ENCODE measurements at regions not wholly inside any gene's neighbourhood (a gene's known extent, or its start where the extent isn't known, plus 50 kb on each side); places are given as distances from the start of the nearest gene placed in this dataset.

DNA sequence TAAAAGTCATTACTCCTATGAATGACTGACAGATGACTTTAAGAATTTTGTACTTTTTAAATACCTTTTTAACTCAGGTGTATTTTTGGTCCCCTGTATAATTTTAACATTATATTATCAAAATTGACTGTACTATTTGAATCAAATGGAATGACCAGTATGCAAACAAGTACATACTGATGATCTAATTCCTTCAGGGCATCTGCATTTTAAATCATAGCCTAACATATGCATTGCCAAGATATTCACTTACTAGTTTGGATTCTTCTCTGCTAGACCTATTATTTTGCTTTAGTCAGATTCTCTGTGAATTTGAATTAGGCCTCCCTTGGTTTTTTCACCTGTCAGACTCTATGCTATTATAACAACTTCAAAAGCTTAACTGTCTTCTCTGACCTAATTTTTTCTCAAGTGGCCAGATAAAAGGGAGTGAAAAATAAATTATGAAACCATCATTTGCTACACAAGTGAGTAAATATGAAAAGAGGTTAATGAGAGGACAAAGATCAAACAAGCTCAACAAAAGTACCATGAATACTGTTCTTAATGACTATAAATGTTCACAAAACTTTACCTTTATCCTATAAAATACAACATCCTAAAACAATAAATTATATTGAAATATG, 1505.2 kb upstream of the CDH9 start:
- DNase-seq = no peak

DNA sequence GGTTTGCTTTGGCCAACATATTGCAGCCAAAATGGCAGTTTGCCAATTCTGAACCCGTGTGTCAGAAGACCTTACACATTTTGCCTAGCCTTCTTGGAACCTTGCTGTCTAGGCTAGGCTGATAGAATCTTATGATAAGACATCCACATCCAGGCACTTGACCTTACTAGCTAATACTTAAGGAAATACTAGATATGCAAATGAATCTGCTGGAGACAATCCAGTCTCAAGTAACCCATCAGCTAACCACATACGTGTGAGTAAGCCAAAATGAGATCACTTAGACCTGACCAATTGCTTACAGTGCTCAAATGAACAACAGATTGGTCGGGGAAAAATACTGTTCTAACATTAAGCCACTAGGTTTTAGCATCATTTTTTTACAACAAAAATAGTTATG, 1504.6 kb upstream of the CDH9 start:
- DNase-seq = peak; percentile 8

DNA sequence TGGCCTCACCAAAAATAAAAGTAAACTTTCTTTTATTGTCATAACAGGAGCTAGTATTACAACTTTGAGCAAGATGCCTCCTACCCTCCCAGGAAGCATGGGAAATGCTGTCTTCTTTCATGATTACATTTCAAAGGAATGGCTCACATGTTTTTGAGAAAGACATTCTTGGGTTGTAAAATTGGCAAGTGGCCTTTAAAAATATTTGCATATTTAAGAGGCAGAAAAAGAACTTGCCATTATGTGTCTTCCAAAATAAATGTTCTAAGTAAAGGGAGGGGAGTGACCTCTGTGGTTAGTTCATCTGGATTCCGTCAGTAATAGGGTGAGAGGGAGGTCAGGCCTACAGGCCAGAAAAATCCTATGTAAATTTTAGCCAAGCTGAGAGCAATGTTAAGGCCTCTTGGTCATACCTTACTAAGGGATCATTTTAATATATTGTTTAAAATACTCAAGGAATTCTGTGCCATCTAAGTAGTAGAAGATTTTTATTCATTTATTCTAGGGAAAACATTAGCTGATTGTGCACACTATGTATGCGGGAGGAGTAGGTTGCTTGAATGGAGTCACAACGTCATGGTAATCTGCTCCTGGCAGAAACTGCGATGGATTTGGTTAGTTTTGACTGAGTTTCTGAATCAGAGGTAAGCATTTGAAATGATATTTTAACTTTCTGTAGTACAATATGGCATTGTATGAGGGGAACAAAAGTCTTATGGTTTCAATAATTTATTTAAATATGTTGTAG, 1485.7 kb upstream of the CDH9 start:
- DNase-seq = no peak

DNA sequence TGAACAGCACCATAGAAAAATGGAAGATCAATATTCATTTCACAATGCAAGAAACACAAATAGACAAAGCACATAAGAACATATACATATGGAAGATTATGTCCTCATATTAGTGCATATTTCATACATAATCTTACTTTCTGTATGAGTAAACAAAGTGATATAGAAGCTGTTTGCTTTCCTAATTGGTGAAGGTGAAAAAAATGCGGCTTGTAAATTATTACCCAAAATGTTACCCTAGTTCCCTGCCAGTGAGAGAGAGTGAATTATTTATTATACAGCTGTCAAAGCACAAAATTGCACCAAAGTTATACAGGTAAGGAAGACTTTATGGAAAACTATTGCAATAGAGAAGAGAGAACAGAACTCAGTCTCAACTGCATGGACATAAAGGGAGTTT, 1485.0 kb upstream of the CDH9 start:
- DNase-seq = no peak

DNA sequence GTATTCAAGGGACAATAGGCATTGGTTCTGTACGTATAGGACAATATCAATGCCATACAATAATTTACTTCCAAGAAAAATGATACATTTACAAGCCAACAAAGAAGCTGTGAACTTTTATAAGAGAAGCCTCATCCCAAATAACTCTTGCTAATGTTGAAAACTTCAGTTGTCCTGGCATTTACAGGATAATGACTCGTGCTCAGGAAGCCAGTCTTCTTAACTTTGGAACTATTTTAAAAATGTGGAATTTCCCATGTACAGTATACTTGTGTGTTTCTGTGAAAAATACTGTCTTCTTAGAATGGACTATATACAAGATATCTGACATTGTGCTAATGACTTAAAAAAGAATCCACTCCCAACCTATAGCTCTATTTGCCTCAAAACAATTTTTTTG, 1479.3 kb upstream of the CDH9 start:
- no peak for DNase-seq

DNA sequence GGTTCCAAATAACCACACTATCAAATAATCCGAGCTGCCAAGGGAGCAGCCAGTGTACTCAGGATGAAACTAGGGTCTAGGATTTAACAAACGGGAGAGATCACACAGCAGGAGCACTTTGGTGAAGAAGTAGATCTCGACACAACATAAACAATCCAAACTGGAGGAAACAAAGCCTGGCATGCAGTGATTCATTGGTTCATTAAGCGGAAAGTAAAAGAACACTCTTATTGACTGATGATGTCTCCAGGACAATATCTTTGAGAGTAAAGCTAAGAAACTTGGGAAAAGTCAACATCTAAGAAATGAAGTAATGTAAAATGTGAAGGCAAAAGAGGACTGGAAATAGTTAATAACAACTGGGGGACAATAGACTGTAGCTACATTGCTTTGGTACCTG, 1478.3 kb upstream of the CDH9 start:
- DNase-seq = no peak

DNA sequence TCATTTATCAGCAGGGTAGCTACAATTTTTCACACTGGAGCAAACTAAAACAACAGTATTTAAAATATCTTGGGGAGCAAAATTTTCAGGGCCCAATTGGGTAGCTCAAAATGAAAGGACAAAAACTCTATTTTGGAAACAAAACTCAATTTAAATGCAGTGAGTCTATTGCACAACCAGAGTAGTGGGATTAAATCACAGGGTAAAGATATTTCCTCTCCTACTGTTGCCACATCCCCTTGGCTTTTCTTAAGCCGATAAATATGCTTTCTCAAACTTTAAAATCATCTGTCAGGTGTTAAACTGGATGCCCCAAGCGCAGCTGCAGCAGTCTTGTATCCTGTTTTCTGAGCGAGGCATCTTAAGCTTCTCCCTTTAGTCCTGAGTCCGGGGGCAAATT, 1474.3 kb upstream of the CDH9 start:
- DNase-seq = no peak

DNA sequence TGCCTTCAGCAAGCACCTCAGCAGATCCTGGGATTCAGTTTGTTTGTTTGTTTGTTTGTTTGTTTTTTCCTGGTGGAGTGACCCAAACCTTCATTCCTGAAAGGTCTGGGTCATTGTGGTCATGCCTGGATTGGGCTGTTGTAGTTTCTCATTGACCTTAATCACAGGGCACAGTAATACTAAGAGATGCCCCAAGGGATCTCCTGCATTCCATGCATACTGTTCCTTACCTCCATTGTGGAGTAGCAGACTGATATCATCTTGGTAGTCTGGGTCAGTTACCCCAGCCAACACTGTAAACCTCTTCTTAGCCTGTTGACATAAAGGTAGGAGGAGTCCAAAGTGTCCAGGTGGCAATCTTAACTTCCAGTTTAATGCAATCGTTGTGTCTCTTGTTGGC, 1466.7 kb upstream of the CDH9 start:
- DNase-seq = no peak

DNA sequence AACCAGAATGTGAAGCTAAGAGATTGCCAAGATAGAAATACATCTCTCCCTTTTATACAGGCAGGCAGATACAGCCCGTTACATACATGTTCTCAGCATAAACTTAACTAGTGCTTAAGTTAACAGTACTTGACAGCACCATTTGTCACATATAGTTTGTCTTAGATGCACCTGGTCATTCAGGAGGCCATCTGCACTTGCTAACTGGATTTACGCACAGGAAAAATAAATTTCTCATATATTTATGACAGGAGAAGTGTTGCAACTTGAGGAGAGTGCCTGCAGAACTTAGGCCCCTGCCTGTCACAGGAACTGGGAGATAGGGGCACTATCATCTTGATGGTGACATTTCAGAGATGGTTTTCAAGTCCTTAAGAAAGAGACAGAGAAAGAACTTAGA, 1462.1 kb upstream of the CDH9 start:
- DNase-seq = no peak

DNA sequence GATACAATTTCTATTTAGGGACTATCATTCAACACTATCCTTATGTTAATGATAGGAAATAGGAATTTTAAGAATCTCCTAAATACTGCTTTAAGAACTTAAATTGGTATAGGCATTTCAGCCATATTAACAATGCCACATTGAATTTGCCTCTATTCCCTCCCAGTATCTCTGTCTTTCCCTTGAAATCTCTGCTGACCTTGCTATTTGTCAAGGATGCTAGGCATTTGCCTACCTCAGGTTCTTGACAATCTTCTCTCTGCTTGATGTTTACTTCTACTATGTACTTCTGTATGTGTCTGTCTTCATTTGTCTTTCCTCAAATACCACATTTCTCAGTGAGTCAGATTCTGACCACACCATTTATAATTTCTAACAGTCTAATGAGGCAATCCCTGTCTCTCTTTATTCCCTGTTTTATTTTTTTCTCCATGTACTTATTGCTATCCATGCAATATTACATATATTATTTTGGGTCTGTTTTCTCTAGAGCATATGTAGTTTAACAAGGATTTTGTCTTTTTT, 1461.4 kb upstream of the CDH9 start:
- no peak for DNase-seq

DNA sequence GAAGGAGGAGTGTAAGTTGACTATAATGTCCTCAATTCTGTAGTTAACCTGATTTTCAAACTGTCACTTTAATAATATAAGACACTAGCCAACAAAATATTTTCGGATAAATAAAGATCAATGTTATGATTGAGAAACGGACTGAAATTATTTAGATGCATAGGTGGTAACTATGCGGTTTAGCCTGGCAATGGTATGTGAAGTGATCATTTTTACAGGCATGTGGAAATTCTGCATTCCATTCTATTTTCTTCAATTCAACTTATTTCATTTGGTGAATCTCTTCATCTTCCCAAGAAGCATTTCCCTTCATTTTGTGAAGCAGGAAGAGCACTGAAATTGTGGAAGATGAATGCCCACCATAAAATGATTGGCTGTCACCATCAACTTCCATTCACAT, 1457.5 kb upstream of the CDH9 start:
- no peak for DNase-seq

DNA sequence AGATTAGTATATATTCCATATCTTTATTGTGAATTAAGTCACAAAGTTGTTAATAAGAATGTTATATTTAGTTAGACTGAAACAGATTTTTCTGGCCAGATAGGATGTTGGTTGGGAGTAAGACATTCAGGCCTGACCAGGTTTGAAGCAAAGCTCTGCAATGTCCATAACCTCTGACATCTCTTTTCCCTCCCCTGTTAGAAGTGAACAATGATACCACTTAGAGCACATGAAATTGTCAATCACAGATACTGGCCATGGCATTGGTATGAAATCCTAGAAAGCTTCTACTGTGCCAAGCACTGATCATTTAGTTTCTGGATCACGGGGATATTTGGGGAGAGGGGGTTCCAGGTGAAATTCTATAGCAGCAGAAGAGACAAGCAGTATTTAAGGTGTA, 1455.1 kb upstream of the CDH9 start:
- DNase-seq = no peak

DNA sequence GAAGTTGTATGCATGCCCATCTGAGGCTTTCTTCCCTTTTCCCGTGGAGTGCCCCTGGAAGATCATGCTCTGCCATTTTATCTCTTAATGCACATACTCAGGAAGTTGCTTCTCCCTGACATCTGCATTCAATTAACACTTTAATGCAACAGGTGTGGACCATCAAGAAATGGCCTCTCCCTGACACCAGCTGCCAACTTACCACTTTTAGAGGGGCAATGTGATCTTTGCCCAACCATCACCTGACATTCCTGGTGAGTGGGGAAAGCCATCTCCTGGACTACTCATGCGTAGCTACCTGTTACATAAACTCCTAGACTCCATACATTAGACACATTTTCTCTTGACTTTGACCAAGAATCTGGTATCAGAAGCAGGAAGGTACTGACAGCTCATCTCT, 1450.4 kb upstream of the CDH9 start:
- DNase-seq = no peak

DNA sequence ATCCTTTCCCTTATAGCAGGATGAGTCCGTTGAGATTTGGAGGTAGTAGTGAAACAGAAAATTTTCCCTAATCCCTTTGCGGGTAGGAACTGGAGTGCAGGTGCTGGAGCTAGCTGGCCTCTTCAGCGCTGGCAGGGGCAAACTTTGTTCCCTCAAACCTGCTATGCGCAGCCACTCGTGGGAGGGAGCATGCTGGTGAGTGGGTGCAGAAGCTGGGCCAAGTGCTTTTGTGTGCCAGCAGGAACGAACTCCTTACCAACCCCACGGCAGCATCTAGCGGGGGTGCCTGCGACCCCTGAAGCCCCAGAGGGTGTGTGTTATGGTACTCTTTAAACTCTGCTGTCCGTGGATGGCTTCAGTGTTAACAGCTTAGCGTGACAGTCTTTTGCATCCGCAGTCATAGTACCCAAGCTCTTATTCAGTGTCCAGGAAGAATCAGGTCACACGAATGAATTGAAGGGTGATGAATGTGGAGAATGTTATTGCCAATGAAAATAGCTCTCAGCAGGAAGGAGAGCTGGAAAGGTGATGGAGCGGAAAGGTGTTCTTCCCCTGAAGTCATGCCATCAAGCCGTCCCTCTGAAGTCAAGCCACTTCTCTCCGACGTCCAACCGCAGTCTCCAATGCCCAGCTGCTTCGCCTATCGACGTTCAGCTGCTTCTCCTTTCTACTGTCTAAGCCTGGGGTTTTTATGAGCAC, 1445.1 kb upstream of the CDH9 start:
- DNase-seq = no peak

DNA sequence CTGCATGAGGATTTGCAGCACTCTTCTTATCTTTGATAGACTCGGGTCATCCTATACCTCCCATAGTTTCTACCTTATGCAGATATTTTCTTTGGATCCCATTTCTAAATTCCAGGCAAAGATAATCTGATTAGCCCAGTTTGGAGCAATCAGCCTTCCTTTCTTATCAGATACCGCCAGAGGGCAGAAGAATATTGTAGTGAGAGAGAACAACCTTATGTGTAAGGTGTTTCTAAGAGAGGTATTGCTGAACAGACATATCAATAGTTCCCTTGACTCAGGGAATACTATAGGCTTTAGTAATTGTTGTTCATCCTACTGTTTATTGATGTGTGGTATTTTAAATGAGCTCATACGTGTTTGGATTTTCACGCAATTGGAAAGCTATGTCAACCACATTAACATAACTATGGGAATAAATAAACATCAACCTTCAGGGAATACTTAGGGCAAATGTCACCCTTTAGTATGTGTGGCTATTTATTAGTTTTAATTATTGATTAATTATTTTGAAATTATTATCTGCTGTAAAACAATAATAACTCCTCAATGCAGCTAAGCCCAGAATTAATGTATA, 1435.2 kb upstream of the CDH9 start:
- DNase-seq = no peak

DNA sequence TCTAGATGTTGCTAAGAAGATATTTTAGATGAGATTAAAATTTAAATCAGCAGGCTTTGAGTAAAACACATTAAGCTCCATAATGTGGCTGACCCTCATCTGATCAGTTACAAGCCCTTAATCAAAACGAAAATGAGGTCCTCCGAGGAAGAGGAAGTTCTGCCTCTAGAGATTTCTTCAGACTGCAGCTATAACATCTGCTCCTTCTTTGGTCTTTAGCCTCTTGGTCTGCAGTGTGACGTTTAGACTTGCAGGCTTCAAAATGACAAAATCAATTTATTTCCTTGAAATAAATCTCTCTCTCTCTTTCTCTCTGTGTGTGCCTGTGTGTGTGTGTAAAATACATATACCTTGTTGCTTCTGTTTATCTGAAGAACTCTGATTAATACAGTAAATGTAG, 1429.8 kb upstream of the CDH9 start:
- DNase-seq = peak; percentile 40

DNA sequence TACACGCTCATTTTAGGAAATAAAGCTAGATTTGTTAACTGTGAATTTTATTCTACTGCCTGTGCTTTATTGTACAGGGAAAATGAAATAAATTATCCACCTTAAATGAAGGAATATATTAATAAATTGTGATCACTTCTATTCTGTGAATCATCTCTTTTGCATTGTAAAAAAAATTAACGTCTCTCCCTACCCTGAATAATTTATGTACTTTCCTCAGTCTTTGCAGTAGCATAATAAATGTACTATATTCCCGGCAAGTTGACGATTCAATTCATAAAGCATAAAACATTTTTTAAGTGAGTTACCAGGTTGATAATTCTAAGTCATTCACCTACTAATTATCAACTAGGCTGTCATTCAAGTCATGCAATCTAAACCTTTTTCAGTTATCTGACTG, 1425.3 kb upstream of the CDH9 start:
- DNase-seq = no peak

DNA sequence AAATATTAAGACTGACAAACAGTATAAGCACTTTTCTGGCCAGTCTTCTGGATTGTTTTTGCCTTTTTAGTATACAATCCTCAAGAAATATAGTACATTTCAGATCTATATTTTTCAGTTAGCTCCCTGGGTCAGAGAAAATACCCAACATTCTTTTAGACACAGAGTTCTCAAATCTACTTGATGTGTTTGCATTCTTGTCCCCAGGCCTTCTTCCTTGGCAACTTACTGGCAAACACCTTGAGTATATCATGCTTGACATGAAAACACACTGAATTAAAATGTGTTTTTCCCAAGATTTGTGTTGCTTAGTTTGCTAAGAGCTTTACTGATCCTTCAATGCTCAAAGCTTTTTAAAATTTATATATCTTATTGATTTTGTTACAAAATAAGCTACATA, 1413.1 kb upstream of the CDH9 start:
- no peak for DNase-seq

DNA sequence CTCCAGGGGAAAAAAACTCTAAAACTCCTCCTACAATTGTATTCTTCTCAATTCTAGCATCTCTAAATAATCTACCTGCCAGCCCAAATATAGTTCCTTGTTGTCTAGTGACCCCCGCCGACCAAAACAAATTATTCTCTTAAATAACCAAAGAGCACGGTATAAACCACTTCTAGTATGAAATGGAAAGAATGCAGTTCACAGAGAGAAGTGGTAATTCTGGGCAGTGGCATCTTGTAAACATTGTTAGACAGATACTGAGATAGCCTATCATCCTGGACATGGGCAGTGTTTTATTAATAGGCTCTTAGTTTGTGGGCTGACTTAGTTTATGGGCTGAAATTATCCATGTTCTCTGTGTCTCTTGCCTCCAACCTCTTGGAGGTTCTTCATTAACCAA, 1412.6 kb upstream of the CDH9 start:
- DNase-seq = no peak

DNA sequence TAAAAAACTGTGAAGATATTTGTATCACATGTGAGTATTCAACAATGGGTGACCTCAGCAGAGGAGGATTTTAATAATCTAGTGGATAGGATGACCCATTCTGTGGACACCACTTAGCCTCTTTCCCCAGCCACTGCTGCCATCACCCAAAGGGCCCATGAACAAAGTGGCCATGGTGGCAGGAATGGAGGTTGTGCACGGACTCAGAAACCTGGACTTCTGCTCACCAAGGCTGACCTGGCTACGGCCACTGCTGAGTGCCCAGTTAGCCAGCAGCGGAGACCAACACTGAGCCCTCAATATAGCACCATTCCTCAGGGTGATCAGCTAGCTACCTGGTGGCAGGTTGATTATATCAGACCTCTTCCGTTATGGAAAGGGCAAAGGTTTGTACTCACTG, 1410.4 kb upstream of the CDH9 start:
- DNase-seq = no peak

DNA sequence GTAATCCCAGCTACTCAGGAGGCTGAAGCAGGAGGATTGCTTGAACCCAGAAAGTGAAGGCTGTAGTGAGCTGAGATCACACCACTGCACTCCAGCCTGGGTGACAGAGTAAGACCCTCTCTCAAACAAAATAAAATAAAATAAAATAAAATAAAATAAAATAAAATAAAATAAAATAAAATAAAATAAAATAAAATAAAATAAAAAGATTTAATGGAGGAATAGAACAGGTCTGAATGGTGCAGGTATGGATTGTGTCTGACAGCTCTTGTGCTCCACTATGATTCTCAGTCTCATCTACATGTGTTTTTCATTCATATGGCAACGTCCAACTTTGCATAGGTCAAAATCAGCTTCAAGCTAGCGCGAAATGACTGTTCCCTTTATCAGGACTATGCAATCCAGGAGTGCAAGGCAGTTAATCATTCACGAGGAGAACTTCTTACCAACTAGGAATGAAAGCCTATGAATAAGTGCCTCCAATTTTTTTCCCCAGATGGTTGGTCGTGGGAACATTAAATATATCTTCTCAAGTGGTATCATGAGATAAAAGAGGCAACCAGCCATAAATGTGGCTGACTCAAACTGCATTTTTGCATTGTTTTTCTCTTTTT, 1392.3 kb upstream of the CDH9 start:
- DNase-seq = no peak

DNA sequence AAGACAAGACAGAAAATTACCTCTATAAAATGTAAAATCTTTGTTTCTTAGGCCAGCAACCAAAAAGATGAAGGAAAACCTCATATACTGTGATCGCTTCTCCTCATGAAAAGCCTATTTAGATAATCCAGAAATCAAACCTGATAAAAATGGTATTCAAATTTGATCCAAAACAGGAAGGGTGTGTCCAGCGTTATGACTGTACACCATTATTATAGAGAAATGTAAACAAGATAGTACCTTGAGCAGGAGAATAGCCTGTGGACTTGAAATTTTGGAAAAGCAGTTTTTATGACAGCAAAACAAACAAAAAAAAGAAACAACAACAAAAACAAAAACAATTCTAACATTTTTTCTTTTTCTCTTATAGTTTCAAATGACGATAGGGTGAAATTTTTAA, 1382.8 kb upstream of the CDH9 start:
- DNase-seq = no peak

DNA sequence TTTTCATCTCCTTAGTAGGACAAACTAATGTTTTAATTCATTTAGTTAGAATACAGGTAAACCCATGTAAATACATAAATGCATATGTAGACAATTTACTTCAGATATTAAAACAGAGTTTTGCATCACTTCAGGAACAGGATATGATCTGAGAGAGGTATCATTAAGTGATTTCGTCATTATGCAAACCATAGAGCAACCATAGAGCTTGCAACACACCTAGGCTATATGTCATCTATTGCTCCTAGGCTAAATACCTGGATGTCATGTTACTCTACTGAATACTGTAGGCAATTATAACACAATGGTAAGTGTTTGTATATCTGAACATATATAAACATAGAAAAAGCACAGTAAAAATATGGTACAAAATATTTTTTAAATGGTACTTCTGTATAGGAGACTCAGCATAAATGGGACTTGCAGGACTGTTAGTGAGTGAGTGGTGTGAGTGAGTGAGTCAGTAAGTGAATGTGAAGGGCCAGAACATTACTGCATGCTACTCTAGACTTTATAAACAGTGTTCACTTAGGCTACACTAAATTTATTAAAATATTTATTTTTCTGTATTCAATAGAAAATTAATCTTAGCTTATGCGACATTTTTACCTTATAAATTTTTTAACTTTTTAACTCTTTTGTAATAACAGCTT, 1377.5 kb upstream of the CDH9 start:
- DNase-seq = no peak
